ENCODE measurements at regions not wholly inside any gene's neighbourhood (a gene's known extent, or its start where the extent isn't known, plus 50 kb on each side); places are given as distances from the start of the nearest gene placed in this dataset.

DNA sequence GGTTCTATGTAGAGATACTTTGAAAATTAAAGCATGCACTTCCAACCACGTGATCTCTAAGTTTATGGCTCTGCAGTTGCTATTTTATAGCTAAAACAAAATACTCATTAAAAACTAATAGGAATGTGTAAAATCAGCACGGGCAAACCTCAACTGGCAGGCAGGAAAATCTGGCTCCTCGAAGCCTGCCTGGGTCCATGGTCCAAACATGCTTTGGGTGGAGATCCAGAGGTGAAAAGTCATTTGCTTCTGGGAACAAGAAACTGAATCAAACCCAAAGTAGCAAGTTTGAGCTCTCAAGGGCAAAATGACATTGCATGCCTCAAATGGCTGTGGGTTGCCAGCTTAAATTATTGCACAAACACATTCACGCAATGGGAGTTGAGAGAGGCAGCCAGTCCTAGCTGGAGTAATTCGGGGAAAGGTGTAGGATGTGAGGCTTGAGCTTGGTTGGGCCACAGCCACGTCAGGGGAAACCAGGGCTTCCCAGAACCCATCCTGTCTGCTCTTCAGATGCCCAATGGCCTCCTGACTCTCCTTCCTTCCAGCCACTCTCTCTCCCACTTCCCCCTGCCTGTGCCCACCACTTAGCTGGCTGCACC, 75.2 kb upstream of the LCLAT1 start:
- no peak for DNase-seq

DNA sequence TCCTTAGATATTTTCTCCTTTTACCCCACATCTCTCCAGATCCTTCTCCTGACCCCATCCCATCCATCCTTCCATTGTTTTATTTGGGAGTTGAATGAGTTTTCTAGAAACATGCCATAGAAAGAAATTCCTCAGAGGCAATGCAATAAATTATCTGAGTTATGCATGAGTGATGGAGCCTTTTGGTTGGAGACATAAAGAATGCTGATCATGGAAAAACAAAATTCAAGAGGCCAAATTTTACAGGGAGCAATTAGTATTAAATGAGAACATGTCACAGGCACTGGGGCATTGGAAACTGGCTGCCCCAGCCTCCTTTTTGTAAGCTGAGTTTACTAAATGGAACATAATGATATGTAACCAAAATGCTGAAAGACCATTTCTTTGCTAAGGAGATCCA, 74.2 kb upstream of the LCLAT1 start:
- DNase-seq = no peak

DNA sequence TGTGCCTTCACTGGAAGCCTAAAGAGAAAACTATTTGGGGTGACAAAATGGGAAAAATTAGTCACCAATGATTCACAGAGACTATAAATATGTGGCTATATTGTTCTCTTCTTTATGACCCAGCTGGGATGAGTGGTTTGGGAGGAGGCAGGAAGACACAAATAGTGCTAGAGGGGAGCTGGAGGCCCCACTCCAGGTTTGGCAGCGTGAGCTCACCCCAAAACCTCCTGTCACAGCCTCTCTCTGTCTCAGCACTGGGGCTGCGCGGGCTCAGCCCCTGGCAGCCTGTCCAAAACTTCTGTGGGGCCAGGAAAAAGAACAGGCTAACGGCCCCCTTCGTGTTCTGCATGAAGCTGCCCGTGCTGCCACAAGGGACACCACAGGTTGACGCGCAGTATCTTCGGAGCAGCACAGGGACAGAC, 73.2 kb upstream of the LCLAT1 start:
- no peak for DNase-seq

DNA sequence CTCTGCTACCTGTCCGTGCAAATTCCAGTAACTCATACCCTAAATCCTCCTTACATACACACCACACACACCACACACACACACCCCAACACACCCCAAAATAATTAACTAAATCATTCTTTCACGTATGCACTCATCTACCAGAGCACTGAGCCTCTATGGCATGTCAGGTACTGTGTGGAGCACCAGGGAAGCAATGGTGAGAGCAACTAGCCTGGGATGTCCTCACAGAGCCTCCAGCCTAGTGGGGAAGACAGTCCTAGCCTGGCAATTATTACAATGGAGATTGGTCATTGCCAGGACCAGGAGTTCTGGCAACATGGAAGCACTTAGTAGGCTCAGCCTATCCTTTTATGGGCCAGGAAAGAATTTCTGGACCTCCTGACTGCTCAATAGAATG, 72.7 kb upstream of the LCLAT1 start:
- DNase-seq = no peak

DNA sequence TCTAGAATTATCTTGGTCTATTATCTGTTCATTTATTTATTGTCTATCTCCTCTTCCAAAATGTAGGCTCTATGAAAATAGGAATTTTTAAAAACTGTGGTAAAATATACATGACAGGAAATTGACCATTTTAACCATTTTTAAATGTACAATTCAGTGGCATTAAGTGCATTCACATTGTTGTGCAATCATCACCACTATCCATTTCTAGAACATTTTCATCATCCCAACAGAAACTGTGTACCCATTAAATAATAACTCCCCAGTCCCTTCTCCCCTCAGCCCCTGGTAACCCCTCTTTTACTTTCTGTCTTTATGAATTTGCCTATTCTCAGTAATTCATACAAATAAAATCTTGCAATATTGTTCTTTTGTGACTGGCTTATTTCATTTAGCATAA, 71.1 kb upstream of the LCLAT1 start:
- DNase-seq = no peak

DNA sequence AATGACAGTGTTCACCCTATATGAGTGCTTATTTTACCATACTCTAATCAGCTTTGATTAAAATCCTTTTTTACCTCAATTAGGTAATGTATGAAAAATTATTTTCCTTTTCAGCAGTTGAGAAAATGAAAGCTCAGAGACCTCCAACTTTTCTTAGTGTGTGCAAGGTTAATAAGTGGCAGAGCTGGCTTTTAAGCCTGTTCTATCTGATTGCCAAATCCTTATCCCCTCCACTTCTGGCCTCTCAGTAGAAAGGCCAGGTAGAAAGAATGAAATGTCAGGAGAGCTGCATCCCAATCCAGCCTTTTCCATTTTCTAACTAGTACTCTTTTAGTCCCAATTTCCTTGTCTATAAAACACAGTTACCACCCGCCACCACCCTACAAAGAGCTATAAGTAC, 67.6 kb upstream of the LCLAT1 start:
- DNase-seq = no peak

DNA sequence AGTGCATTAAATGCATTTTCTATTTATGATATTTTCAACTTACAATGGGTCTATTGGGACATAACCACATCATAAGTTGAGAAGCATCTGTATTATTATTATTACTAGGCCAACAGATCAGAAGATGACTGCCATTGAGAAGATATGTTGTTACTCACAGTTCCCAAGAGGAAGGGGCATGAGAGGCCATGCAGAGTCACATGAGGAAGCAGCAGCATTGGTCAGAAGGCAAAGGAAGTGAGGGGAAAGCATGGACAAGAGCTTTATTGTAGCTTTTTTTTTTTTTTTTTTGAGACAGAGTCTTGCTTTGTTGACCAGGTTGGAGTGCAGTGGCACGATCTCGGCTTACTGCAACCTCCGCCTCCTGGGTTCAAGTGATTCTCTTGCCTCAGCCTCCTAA, 66.2 kb upstream of the LCLAT1 start:
- no peak for DNase-seq

DNA sequence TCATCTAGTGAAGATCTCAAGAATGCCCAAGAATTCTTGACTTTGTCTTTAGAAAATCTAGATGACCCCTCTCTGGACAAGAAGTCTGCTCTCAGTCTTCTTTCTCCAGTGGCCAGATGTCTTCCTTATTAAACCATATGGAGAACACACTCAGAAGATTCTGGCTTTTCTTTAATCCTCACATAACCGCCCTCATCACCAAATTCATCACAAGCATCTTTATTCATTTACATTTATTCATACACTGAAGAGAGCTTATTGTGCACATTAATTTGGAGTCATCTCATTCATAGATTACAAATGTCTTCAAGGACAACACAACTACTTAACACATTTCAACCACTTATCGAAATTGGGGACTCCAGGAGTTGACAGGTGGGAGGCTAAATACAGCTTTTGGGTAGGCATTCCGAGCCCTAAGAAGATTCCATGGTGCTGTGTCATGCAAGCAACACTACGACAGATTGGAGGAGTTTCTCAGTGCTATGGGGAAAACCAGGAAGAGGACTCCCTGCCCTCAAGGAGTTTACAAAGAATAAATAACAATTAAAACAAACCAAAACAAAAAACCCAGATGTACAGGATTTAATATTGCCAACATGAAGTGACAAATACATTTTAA, 64.8 kb upstream of the LCLAT1 start:
- no peak for DNase-seq

DNA sequence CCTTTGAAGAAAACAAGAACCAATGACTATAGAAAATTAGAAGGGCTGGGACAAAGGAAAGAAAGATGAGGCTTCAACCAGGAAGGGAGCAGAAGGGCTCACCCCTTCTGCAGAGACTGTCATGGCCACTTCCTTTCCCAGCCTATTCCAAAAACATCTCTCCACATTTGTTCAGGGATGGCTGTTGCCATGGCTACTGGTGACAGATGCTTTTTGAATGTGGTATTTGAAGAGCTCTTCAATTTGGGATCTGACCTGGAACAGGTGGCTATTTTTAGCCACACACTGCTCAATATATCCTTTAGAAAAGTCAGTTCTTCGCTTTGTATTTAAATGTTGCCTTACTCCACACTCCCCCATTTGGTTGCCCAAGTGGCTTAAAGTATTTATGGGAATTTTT, 64.1 kb upstream of the LCLAT1 start:
- no peak for DNase-seq

DNA sequence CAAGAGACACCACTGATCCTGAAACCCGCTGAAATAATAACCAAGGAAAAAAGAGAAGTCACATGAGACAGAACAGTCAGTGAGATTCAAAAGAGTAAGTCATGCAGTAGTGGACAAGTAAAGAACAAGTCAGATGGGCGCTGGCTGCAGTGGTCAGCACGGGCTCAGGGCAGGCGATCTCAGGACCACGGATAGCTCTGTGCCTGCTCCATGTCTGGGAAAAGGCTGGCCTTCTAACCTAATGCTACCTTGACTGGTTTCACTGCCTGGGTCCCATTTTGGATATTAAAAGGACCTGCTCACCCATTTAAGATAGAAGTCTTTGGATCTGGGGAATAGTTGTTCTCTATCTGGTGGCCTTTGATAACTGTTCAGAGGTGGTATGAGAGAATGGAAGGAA, 61.7 kb upstream of the LCLAT1 start:
- no peak for DNase-seq

DNA sequence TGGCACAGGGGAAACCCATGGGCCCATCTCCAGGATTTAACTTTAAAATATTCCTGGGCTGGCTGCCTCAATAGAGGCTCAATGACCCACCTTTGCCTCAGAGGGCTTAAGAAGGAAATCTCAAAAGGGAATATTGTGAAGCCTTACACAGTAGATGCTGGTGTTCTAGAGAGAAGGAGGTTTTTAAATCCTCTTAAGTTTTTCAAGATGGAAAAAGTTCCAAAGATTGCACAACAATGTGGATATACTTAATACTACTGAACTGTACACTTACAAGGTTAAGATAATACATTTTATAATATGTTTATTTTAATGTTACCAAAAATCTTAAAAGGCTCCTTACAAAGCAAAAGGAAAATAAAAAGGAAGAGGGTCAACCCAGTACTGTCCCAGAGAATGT, 54.9 kb upstream of the LCLAT1 start:
- no peak for DNase-seq

DNA sequence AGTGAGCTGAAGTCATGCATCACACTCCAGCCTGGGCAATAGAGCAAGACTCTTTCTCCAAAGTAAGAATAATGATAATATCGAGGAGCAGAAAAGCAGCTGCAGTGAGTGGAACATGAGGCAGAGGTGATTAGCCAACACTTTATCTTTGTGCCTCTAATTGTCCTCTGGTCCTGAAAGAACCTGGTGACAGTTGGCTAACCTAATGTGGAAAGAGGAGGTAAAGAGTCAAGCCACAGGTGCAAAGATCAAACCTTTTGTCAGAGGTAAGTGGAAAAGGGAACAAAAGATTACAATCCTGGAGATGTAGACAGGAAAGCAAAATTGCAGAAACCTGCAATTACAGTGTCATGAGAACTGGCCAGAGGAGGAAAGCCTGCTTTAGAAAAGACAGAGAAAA, 53.5 kb upstream of the LCLAT1 start:
- DNase-seq = no peak

DNA sequence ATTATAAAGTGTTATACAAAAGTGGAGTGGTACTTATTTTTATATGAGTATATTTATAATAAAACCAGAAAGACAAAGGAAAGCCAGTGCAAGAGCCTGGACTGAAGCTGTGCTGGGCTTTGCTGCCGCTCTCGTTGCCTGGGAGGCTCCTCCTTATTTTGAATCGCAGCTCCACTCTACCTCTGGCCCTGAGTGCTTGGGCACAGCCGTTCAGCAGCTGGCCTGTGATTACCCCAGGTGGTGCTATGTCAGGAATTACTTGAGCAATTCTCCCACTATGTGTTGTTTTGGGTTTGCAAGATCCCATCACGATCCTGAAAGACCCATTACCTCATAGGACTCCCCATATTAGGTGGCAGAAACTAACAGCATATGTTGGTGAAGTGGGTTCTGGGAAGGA, 53.0 kb upstream of the LCLAT1 start:
- DNase-seq = no peak

DNA sequence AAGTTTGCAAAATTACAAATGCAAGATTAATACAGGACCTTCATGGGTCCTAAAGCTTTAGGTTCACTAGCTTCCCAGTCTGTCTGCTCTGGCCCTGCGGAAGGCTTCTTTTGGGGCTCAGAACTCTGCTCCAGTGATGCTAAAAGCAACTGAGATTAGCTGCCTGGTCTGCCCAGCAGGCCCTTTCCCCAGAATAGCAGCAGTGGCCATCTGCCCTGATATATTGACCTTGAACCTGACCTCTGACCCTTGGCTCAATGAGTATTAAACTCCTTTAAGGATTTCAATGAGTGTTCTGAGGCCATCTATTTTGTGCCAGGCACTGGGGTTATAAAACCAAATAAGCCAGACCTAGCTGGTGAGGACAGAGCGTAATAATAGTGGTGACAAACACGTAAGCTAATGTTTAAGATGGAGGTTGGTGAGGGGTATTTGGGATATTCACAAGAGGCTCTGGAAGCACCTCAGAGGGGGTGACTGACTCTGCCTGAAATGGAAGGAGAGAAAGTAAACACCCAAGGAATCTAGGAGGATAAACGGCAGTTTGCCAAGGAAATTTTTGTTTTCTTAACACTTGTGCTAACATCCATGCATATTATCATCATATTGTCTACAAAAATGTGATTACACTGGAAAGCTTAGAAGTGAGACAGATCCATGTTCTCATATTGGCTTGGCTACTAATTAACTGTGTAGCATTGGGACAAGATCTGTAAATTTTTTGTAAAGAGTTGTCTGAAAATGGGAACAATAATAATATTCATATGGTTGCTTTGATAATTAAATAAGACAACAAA, 50.4 kb upstream of the LCLAT1 start:
- DNase-seq = no peak

Measured in bone marrow (tissue), 2 donors.